T-helper 22 cell (primary cell): ENCODE measurements at regions not wholly inside any gene's neighbourhood (a gene's known extent, or its start where the extent isn't known, plus 50 kb on each side); places are given as distances from the start of the nearest gene placed in this dataset.
"Not testable (repeated sequence)": the region's sequence is repeated elsewhere in the genome, so short reads cannot be mapped to it uniquely, and the experiment has no call there.

Source experiments
- DNase-seq: peaks from one replicate; pipeline ENCODE4 v3.0.0-alpha.2; 2020; ENCODE audit warnings: low read depth

GRCh38 chr6:104676679-104677078 is 183.0 kb downstream of the HACE1 start:
- not testable (repeated sequence) for DNase-seq

GRCh38 chr6:104675161-104675560 is 184.6 kb downstream of the HACE1 start:
- DNase-seq: not testable (repeated sequence)

- not testable (repeated sequence) for DNase-seq
These were observed 186.6 kb downstream of the HACE1 start for GRCh38 chr6:104673078-104673477.

GRCh38 chr6:104671591-104671891 is 188.2 kb downstream of the HACE1 start:
- DNase-seq: not testable (repeated sequence)

- not testable (repeated sequence) for DNase-seq
These were observed 188.7 kb downstream of the HACE1 start for GRCh38 chr6:104670834-104671590.

- DNase-seq: no peak
These were observed 190.2 kb downstream of the HACE1 start for GRCh38 chr6:104669483-104669882.

- no peak for DNase-seq
These were observed 203.5 kb downstream of the HACE1 start for GRCh38 chr6:104656235-104656634.

- no peak for DNase-seq
These were observed 205.9 kb downstream of the HACE1 start for GRCh38 chr6:104653781-104654180.

- no peak for DNase-seq
These were observed 211.4 kb downstream of the HACE1 start for GRCh38 chr6:104648347-104648746.

- no peak for DNase-seq
These were observed 214.9 kb downstream of the HACE1 start for GRCh38 chr6:104644848-104645247.

- DNase-seq: no peak
These were observed 216.8 kb downstream of the HACE1 start for GRCh38 chr6:104642871-104643270.

- no peak for DNase-seq
These were observed 219.0 kb downstream of the HACE1 start for GRCh38 chr6:104640761-104641160.

GRCh38 chr6:104640150-104640700 is 219.5 kb downstream of the HACE1 start:
- no peak for DNase-seq

GRCh38 chr6:104639668-104640067 is 220.1 kb downstream of the HACE1 start:
- DNase-seq: no peak

GRCh38 chr6:104638841-104639290 is 220.9 kb downstream of the HACE1 start:
- no peak for DNase-seq

- DNase-seq: no peak
These were observed 226.6 kb downstream of the HACE1 start for GRCh38 chr6:104633125-104633524.

- no peak for DNase-seq
These were observed 227.1 kb downstream of the HACE1 start for GRCh38 chr6:104632588-104632987.

GRCh38 chr6:104630955-104631354 is 228.8 kb downstream of the HACE1 start:
- no peak for DNase-seq

- DNase-seq: no peak
These were observed 229.2 kb downstream of the HACE1 start for GRCh38 chr6:104630522-104630921.

GRCh38 chr6:104629826-104630225 is 229.9 kb downstream of the HACE1 start:
- DNase-seq: no peak

- DNase-seq: no peak
These were observed 234.2 kb downstream of the HACE1 start for GRCh38 chr6:104625536-104625935.

GRCh38 chr6:104623052-104623690 is 236.5 kb downstream of the HACE1 start:
- no peak for DNase-seq

GRCh38 chr6:104621396-104621795 is 238.3 kb downstream of the HACE1 start:
- DNase-seq: no peak
